ENCODE measurements at regions not wholly inside any gene's neighbourhood (a gene's known extent, or its start where the extent isn't known, plus 50 kb on each side); places are given as distances from the start of the nearest gene placed in this dataset.
"Not testable (repeated sequence)": the region's sequence is repeated elsewhere in the genome, so short reads cannot be mapped to it uniquely, and the experiment has no call there.

DNA sequence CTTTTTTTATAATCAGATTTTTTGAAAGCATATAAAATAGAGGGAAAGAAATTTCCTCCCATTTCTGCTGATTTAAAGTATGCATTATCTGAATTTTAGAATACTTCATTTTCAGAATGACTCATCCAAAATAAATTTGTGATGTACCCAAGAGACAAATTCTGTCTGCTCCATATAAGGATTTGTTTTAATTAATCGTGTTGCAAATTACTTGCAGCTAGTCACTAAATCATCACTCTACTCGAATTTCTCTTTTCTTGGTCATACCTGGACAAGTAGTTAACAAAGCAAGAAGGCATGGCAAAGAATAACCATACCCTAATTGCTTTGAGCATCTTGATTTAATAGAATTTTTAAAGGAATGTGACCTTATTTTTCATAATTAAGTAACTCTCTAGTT is 284.1 kb upstream of the GRAMD2B start:
- no peak for DNase-seq

DNA sequence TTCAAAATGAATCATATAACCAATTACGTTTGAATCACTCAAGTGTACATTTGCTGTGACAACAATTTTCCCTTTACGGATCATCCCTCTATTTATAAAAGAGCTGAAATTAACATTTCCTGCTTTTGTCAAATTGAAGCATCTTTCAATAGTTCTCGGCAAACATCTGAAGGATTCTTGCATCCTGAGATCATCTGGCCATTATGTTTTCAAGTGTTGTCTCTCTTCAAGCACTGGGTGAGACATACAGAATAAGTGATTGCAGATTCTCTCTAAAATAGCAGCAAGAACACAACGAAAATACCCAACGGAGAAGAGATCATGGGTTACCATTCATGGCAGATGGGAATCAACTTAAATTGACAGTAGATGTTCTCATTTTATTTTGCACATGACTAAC is 283.4 kb upstream of the GRAMD2B start:
- peak; percentile 31 for DNase-seq

DNA sequence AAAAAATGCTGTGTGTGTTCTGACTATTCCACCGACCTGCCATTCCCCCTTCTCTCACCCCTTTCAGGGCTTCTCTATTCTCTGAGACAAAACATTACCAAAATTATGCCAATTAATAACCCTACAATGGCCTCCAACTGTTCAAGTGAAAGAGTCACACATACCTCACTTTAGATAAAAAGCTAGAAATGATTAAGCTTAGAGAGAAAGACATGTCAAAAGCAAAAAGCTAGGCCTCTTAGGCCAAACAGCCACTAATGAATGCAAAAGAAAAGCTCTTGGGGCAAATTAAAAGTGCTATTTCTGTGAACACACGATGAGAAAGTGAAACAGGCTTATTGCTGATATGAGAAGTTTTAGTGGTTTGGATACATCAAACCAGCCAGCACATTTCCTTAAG is 279.6 kb upstream of the GRAMD2B start:
- no peak for DNase-seq

DNA sequence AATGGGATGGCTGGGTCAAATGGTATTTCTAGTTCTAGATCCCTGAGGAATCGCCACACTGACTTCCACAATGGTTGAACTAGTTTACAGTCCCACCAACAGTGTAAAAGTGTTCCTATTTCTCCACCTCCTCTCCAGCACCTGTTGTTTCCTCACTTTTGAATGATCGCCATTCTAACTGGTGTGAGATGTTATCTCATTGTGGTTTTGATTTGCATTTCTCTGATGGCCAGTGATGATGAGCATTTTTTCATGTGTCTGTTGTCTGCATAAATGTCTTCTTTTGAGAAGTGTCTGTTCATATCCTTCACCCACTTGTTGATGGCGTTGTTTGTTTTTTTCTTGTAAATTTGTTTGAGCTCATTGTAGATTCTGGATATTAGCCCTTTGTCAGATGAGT is 272.9 kb upstream of the GRAMD2B start:
- DNase-seq, result not testable (repeated sequence)

DNA sequence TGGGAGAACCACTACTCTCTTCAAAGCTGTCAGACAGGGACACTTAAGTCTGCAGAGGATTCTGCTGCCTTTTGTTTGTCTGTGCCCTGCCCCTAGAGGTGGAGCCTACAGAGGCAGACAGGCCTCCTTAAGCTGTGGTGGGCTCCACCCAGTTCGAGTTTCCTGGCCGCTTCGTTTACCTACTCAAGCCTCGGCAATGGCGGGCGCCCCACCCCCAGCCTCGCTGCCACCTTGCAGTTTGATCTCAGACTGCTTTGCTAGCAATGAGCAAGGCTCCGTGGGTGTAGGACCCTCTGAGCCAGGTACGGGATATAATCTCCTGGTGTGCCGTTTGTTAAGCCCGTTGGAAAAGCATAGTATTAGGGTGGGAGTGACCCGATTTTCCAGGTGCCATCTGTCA is 267.9 kb upstream of the GRAMD2B start:
- not testable (repeated sequence) for DNase-seq

DNA sequence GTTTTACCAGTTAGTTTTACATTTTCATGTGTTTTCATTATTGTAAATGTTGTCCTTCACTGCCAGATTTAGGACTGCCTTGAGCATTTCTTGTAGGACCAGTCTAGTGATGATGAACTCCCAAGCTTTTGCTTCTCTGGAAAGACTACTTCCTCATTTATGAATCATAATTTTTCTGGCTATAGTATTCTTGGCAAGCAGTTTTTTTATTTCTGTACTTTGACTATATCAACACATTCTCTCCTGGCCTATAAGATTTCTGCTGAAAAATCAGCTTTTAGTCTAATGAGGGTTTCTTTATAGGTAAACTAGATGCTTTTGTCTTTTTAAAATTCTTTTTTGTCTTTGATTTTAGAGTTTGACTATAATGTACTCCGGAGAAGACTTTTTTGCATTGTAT is 256.8 kb upstream of the GRAMD2B start:
- DNase-seq, result no peak

DNA sequence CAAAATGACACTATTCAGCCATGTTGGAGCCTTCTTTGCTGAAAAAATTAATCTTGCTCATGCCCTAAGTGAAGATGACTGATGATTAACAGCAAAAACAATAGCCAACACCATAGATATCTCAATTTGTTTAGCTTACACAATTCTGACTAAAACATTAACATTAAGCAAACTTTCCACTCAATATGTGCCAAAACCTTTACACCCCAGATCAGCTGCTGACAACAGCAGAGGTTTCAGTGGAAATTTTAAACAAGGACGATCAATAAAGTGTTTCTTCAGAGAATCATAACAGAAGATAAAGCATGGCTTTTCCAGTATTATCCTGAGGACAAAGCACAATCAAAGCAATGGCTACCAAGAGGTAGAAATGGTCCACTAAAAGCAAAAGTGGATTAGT is 254.4 kb upstream of the GRAMD2B start:
- DNase-seq, result no peak

DNA sequence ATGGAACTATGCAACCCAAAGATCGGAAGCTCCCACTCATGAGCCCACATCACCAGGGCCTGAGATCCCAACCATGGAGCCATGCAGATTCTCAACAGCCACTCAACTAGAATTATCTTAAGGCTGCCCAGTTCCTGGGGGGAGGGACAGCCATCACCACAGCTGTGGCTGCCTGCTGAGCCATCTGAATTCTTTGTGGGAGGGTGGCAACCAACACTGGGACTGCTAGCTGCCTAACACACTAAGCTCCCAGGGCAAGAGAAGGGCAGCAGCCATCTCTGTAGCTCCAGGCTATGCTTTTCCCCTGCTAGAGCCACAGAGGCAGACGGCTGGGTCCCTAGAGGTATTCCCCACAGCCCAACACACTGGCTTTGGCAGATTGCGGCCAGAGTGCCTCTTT is 251.3 kb upstream of the GRAMD2B start:
- no peak for DNase-seq

DNA sequence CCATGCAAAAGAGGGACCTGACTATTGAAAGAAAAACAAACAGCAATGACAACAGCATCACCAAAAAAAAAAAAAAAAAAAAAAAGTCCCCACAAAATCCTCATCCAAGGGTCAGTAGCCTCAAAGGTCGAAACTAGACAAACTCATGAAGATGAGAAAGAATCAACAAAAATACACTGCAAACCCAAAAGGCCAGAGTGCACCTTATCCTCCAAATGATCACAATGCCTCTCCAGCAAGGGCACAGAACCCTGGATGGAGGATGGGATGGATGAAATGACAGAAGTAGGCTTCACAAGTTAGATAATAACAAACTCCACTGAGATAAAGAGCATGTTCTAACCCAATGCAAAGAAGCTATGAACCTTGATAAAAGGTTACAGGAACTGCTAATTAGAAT is 250.4 kb upstream of the GRAMD2B start:
- DNase-seq, result no peak

DNA sequence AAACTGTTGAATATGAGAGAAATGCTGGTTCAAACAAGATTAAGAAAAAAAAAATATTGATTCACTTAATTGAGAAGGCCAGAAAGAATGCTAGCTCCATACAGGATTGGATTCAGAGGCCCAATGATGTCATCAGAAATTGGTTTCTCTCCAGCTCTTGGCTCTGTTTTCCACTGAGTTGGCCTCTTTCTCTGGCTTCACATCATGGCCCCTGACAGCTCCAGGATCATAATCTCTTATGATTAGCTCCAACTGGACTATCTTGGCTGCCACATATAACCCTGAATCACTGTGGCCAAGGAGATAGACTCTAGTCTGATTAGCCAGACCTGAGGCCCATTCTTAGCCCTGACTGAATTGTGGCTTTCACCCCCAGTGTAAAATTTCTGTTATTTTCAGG is 244.7 kb upstream of the GRAMD2B start:
- peak; percentile 10 for DNase-seq

DNA sequence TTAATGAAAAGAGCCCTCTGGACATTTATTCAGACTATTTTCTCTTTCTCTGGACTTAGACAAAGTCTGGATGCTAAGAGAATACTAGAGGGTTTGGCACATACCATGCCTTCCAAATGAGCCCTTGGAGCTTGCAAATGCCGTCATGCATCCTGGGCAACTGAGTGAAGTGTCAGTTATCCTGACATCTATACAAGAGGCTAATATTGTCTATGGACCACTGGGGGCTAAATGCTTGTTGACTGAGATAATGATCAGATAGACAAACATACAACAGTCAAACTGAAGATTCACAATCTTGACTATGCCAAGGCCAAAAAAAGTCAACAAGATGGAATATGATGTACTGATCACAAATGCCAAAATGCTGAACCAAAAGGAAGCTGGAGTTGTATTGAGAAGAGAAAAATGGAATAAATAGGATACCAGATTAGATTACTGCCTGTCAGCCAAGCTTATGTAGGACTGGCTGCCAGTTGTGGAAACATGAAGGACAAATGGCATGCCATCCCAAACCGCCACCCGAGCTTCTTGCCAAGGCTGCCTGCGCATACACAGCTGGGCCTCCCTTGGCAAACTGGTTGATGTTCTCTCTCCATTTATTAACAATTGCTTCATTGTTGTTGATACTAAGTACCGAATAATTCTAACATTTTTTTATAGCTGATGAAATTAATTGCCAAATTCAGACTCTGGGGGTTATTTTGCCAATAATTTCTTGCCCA is 240.1 kb upstream of the GRAMD2B start:
- no peak for DNase-seq

DNA sequence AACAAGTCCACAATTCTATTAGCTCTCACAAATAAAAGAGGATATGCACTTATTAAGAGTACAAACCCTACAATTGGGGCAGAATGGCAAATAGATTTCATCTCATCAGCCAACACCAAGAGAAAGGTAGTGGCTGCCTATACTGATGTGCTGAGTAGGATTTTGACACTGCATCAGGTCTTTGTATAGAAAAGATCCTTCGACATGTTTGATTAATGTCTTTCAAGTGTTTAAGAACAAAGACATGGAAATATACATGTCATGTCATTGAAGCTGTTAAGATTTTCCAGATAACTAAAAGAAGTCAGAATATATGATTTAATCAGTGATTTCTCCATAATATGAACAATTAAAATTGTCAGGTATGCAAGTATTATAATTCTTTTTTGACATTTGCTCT is 238.7 kb upstream of the GRAMD2B start:
- DNase-seq, result no peak

DNA sequence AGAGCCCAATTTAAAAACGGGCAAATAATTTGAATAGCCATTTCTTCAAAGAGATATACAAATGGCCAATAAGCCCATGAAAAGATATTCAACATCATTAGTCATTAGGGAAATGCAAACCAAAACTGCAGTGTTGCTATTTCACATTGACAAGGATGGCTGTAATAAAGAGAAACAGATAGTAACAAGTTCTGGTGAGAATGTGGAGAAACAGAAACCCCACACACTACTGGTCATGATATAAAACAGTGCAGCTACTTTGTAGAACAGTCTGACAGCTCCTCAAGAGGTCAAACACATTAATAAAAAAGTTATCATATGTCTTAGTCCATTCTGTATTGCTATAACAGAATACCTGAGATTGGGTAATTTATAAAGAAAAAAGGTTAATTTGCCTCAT is 237.0 kb upstream of the GRAMD2B start:
- no peak for DNase-seq

DNA sequence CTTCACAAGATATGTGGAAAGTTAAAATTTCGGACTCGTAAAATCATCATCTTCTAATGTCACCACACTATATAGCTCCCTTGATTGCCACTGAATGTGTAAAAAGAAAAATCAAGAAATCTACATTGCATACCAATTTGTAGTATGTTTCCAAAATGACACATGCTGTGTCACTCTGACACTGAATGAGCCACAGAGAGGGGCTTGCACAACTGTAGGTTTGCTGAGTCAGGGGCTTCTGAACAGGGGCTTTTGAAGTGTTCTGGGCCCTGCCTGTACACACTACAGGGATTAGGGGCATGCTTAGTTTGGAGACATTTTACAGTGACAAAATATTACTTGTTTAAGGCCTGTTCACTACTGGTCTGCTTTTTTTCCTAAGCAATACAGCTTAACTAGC is 234.4 kb upstream of the GRAMD2B start:
- no peak for DNase-seq

DNA sequence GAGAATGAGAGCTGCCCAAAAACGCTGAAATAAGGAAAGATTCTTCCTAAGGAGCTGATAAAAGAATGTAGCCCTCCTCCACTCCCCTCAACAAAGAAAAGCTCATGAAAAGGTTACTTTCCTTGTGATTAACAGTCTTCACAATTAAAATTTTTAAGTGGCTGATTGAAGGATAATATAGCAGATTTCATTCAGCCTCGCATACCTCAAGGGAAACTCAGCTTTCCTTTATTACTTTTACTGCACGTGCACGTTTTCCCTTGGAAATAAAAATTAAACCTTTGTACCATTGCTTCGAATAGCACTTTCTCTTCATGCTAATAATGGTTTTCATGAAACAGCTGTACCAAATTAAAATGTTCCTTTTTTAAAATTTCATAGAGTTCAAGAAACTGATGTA is 234.0 kb upstream of the GRAMD2B start:
- DNase-seq, result no peak

DNA sequence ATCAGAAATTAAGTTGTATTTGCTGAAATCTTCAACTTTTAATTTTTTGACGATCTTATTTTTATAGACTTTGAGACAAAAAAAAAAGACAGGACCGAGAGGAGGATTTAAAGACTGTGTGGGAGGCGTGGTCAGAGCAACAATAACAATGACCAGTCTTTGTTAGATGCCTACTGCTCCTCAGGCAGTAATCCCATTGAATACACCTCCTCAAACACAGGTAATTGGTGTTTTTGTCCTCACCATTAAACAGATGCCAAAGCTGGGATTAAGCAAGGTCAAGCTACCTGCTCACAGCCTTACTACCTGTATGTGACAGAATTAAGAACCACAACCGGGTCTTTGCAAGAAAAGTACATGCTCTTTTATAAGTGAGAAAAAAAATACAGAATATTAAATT is 233.3 kb upstream of the GRAMD2B start:
- DNase-seq, result no peak

DNA sequence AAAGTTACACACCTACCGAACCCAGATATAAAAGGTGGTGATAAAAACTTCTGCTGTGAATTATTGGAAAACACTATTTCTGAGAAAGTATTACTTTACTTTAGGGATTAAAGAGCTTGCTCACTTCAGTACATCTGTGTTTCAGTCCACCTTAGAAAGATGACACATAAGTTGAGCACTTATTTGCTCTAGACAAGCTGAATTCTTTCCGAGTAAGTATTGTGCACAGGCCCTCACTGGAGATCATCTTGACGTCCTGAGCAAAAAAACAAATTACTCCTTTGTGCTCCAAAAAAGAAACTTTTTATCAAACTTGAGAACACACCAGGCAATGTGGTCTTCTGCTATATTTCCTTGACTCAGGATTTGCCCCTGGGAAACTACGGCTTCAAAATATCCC is 231.0 kb upstream of the GRAMD2B start:
- no peak for DNase-seq

DNA sequence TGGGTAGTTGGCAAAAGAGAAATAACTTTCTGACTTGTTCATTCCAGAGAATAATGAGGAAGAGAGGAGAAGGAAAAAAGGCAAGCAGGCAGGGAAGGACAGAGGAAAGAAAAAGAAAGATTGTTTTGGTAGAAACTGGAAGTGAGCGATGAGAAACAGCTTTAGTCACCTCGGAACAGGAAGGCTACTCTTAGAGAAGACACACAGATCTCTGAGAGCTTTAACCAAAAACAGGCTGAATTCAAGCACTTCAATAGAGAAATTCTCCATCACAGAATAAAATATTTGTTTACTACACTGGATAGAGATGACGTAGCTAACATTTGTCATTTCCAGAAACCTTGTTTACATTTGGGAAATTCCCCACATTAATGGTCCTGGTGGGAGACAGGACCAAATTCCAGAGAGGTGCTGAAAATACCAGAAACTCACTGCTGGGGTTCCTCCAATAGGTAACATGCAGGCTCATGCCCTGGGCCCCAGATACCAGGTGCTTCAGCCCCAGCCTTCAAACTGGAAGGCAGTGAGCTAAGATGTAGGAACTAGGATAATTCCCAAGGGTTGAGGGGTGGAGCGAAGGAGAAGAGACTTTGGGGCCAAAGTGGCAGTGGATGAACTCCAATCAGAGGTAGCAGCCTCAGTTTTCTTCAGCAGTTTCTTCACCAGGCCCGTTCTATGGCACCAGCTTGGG is 227.7 kb upstream of the GRAMD2B start:
- DNase-seq, result no peak

DNA sequence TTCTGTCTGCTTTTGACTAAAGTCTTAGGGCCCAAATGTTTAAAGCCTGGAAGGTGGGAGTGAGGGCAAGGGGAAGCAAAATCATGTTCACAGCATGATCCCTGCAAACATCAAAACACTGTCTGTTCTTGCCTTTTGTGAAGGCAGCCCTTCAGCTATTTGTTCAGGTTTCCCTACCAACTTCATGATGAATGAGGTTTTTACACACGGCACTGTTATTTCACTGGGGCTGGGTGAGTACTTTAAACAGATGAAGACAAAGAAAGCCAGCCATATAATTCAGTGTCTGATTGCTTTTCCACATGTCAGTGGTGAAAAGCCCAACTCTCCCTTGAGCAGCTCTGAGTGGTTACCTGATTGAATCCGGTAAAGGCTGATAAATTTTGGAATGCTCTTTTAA is 224.7 kb upstream of the GRAMD2B start:
- DNase-seq, result no peak

DNA sequence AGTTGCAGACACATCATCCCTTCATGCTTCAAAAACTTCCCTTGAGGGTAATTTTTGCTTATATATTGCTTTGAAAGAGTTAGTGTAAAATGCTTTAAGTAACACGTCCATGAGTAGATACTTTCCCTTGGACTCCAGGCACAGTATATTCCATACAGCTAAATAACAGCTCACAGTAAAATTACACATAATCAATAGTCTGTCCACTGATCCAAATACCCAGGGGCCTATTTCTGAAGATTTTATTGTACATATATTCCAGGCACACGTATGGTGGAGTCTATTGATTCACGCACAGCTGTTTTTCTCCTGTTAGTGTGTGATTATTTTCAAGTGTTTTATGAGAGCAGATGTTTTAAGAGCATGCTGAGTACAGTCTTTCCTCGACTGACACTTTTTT is 223.7 kb upstream of the GRAMD2B start:
- DNase-seq, result no peak

DNA sequence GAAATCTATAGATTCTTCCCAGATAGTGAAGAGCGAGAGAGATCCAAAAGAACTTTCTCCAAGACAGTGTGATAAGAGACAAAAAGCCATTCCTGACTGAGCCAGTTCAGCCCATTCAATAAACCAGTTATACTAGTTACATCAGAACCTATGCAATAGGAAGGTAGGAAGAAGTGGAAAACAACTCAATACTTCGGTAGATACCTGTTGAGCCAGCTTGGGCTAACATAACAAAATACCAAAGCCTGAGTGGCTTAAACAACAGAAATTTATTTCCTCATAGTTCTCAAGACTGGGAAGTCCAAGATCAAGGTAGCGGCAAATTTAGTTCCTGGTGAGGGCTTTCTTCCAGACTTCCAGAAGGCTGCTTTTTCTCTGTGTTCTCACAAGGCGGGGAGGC is 214.5 kb upstream of the GRAMD2B start:
- no peak for DNase-seq

DNA sequence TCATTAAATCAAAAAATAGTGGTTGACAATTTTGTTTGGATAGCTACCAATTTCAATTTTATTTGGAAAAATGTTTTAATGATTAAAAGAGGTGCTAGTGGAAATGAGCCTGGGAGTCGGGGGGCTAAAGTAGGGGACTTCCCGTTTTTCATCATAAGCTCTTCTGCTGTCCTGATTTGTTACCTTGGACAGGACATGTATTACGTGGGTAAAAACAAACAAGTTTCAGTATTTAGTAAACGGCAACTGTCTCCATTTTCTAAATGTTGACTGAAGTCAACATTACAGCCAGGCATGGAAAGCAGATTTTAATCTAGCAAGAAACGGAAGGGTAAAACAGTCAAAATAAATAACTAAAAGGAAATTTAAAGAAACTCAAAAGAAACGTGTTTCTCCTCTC is 212.3 kb upstream of the GRAMD2B start:
- DNase-seq, result no peak

DNA sequence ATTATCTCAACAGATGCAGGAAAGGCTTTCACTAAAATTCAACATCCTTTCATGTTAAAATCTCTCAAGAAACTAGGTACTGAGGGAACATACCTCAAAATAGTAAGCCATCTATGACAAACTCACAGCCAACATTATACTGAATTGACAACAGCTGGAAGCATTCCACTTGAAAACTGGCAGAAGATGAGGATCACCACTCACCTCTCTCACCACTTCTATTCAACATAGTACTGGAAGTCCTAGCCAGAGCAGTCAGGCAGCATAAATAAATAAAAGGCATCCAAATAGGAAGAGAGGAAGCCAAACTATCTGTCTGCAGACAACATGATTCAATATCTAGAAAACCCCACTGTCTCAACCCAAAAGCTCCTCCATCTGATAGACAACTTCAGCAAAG is 203.6 kb upstream of the GRAMD2B start:
- no peak for DNase-seq

DNA sequence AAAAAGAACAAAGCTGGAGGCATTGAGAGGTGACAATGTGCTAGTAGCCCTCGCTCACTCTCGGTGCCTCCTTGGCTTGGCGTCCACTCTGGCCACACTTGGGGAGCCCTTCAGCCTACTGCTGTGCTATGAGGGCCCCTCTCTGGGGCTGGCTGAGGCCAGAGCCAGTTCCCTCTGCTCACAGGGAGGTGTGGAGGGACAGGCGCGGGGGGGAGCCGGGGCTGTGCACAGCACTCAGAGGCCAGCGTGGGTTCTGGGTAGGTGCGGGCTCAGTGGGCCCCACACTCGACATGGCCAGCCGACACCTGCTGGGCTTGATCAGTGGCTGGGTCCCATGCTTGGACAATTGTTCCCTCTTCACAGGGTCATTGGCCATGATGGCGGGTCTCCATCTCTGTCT is 202.5 kb upstream of the GRAMD2B start:
- DNase-seq, result no peak

DNA sequence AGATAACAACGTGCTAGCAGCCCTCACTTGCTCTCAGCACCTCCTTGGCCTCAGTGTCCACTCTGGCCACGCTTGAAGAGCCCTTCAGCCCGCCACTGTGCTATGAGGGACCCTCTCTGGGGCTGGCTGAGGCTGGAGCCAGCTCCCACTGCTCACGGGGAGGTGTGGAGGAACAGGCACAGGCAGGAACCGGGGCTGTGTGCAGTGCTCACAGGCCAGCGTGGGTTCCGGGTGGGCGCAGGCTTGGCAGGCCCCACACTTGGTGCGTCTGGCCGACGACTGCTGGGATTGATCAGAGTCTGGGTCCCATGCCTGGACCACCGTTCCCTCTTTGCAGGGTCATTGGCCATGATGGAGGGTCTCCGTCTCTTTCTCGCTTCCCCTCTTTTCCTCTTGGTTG is 194.3 kb upstream of the GRAMD2B start:
- DNase-seq, result no peak
